ENCODE measurements at regions not wholly inside any gene's neighbourhood (a gene's known extent, or its start where the extent isn't known, plus 50 kb on each side); places are given as distances from the start of the nearest gene placed in this dataset.

- intact Hi-C loops (cut with DNase I; ENCODE audit: low total_unique reads), result no loop called here
- DNase-seq (ENCODE audit: low spot score in 2 of 2), result no peak
- WGBS, 2 donors, result 64 to 69% methylated on average over 2 of the region's 2 CpGs
- TF ChIP-seq CTCF (IDR thresholded peaks at IDR 0.05), result no peak
- TF ChIP-seq POLR2A (IDR thresholded peaks at IDR 0.05), result no peak
- no peak overlapping the region for H3K4me3 ChIP-seq (ENCODE audit: low read depth, poor library complexity, severe bottlenecking)
These were observed 114.2 kb downstream of the QRSL1 start for GRCh38 chr6:106743612-106744011.

GRCh38 chr6:106740287-106740686 lies 110.9 kb downstream of the QRSL1 start:
- 56 to 75% methylated on average over 3 of the region's 3 CpGs for WGBS, 2 donors
- intact Hi-C loops (cut with DNase I; ENCODE audit: low total_unique reads), result no loop called here
- H3K4me3 ChIP-seq (ENCODE audit: low read depth, poor library complexity, severe bottlenecking), result no peak overlapping the region
- DNase-seq (ENCODE audit: low spot score in 2 of 2), result no peak
- TF ChIP-seq CTCF (IDR thresholded peaks at IDR 0.05) (no peak), POLR2A (IDR thresholded peaks at IDR 0.05) (no peak)

- intact Hi-C loops (cut with DNase I; ENCODE audit: low total_unique reads), result no loop called here
- peak; percentile 71 to 85 for DNase-seq (ENCODE audit: low spot score in 2 of 2)
- 57% methylated on average over 5 of the region's 5 CpGs for WGBS, 2 donors
- TF ChIP-seq POLR2A (IDR thresholded peaks at IDR 0.05), result no peak
- TF ChIP-seq CTCF (IDR thresholded peaks at IDR 0.05), result no peak
- no peak overlapping the region for H3K4me3 ChIP-seq (ENCODE audit: low read depth, poor library complexity, severe bottlenecking)
These were observed 110.0 kb downstream of the QRSL1 start for GRCh38 chr6:106739387-106739786.

- H3K4me3 ChIP-seq (ENCODE audit: low read depth, poor library complexity, severe bottlenecking), result no peak overlapping the region
- intact Hi-C loops (cut with DNase I; ENCODE audit: low total_unique reads), result no loop called here
- no peak for TF ChIP-seq POLR2A (IDR thresholded peaks at IDR 0.05)
- no peak for DNase-seq (ENCODE audit: low spot score in 2 of 2)
- WGBS, 2 donors, result 37 to 38% methylated on average over 2 of the region's 2 CpGs
These were observed 107.1 kb downstream of the QRSL1 start for GRCh38 chr6:106736502-106736901.

GRCh38 chr6:106735828-106736227 lies 106.5 kb downstream of the QRSL1 start:
- DNase-seq (ENCODE audit: low spot score in 2 of 2), result no peak
- intact Hi-C loops (cut with DNase I; ENCODE audit: low total_unique reads), result no loop called here
- H3K4me3 ChIP-seq (ENCODE audit: low read depth, poor library complexity, severe bottlenecking), result no peak overlapping the region
- no peak for TF ChIP-seq CTCF (IDR thresholded peaks at IDR 0.05)
- TF ChIP-seq POLR2A (IDR thresholded peaks at IDR 0.05), result no peak

- intact Hi-C loops (cut with DNase I; ENCODE audit: low total_unique reads), result no loop called here
- no peak for TF ChIP-seq CTCF (IDR thresholded peaks at IDR 0.05)
- no peak for TF ChIP-seq POLR2A (IDR thresholded peaks at IDR 0.05)
- DNase-seq (ENCODE audit: low spot score in 2 of 2), result no peak
- WGBS, 2 donors, result 65 to 75% methylated on average over 3 of the region's 3 CpGs
- no peak overlapping the region for H3K4me3 ChIP-seq (ENCODE audit: low read depth, poor library complexity, severe bottlenecking)
These were observed 105.8 kb downstream of the QRSL1 start for GRCh38 chr6:106735136-106735633.

Data from lower leg skin (tissue), 4 donors.